GM13976 (cell line): ENCODE measurements at regions not wholly inside any gene's neighbourhood (a gene's known extent, or its start where the extent isn't known, plus 50 kb on each side); places are given as distances from the start of the nearest gene placed in this dataset.

Source experiments
- DNase-seq: peaks from one replicate; pipeline ENCODE4 v3.0.0; 2012; ENCODE audit warnings: low spot score
- CTCF ChIP-seq: IDR thresholded peaks from 2 replicates; pipeline ENCODE4 v1.5.1; 2012; ENCODE audit warnings: borderline replicate concordance, mild to moderate bottlenecking; ENCODE audit not compliant: insufficient read depth; ENCODE audit errors: extremely low read depth, missing control alignments, control extremely low read depth
- in situ Hi-C: fragments of 300-500 bp; cut with MboI; formaldehyde crosslinking; loops from one replicate; pipeline ENCODE4 v1.12.0; 2022; ENCODE audit warnings: low sequenced_read_pairs, mixed read lengths, inconsistent platforms; ENCODE audit not compliant: unreplicated experiment

GRCh38 chr6:43875849-43876572 is 106.0 kb downstream of the VEGFA start:
- TF ChIP-seq CTCF: no peak
- in situ Hi-C loops: no loop called here
- DNase-seq: no peak

GRCh38 chr6:43874814-43875590 is 105.0 kb downstream of the VEGFA start:
- no peak for TF ChIP-seq CTCF
- in situ Hi-C loops: no loop called here
- DNase-seq: no peak

- no peak for TF ChIP-seq CTCF
- no peak for DNase-seq
- in situ Hi-C loops: no loop called here
Observed at GRCh38 chr6:43873806-43874714, 104.0 kb downstream of the VEGFA start.

GRCh38 chr6:43871933-43872332 is 101.9 kb downstream of the VEGFA start:
- no peak for TF ChIP-seq CTCF
- in situ Hi-C loops: no loop called here
- DNase-seq: no peak

- no peak for TF ChIP-seq CTCF
- in situ Hi-C loops: no loop called here
- DNase-seq: no peak
Observed at GRCh38 chr6:43871284-43871683, 101.3 kb downstream of the VEGFA start.

- in situ Hi-C loops: no loop called here
- no peak for DNase-seq
- TF ChIP-seq CTCF: no peak
Observed at GRCh38 chr6:43870660-43871061, 100.7 kb downstream of the VEGFA start.
